Upper lobe of left lung (tissue), 4 donors: ENCODE measurements at regions not wholly inside any gene's neighbourhood (a gene's known extent, or its start where the extent isn't known, plus 50 kb on each side); places are given as distances from the start of the nearest gene placed in this dataset.

Experiments
- EP300 ChIP-seq, 4 donors: sonication (generic); formaldehyde crosslinking; IDR thresholded peaks; one replicate each; pipeline ENCODE4 v1.5.1; 2017; ENCODE audit warnings: antibody characterized with exemption in 4 of 4, control low read depth in 2 of 4
- TF ChIP-seq, protein P1 (sequence below), 6 experiments: fragments of 450-650 bp in 4 of 6; fragments of 200-600 bp in 2 of 6; sonication (generic) in 2 of 6; IDR thresholded peaks; one replicate each; pipeline ENCODE4 v1.5.1; 2016 to 2019; ENCODE audit warnings: antibody characterized with exemption in 6 of 6

- TF ChIP-seq, protein P1, sequence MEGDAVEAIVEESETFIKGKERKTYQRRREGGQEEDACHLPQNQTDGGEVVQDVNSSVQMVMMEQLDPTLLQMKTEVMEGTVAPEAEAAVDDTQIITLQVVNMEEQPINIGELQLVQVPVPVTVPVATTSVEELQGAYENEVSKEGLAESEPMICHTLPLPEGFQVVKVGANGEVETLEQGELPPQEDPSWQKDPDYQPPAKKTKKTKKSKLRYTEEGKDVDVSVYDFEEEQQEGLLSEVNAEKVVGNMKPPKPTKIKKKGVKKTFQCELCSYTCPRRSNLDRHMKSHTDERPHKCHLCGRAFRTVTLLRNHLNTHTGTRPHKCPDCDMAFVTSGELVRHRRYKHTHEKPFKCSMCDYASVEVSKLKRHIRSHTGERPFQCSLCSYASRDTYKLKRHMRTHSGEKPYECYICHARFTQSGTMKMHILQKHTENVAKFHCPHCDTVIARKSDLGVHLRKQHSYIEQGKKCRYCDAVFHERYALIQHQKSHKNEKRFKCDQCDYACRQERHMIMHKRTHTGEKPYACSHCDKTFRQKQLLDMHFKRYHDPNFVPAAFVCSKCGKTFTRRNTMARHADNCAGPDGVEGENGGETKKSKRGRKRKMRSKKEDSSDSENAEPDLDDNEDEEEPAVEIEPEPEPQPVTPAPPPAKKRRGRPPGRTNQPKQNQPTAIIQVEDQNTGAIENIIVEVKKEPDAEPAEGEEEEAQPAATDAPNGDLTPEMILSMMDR (IDR thresholded peaks at IDR 0.05) = no peak
- no peak for TF ChIP-seq EP300 (IDR thresholded peaks at IDR 0.05)
These were observed 331.6 kb upstream of the NT5E start for GRCh38 chr6:85118233-85118632.
